HG02642 (cell line): ENCODE measurements at regions not wholly inside any gene's neighbourhood (a gene's known extent, or its start where the extent isn't known, plus 50 kb on each side); places are given as distances from the start of the nearest gene placed in this dataset.
A peak's percentile ranks its signal among the peaks of the same experiment; 100 is the strongest.

Source experiments
- ATAC-seq: cut with Tn5 transposase; IDR thresholded peaks from one replicate; pipeline ENCODE4 v1.9.1; 2021; ENCODE audit warnings: mild to moderate bottlenecking; ENCODE audit not compliant: unreplicated experiment, poor library complexity

DNA sequence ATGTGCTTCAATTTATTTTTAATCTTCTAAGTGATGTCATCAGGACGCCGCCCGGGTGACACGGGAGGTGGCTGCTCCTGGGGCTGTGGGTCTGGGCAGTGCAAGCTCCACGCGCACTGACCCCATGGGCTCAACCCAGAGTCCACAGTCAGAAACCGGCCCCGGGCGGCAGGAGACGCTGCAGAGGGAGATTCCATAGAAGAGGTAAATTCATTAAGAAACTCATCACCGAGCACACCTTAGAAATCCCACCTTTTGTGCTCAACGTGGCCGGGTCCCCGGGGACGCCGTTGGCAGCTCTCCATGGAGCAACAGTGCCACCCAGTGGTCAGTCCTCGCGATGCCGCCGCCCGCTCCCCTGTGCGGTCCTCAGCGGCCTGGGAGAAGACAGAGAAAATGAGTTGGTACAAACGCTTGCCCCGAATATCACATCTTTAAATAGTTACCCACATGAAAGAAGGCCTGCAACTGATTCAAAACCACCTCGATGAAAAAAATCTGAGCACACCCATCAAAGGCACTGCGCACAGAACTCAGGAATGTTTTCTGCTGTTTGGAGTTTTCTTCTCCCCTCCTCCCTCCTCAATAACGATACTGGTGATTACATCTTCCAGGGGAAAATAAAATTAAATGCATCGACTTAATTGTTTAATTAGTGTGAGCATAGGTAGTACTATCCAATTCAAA, 92.6 kb downstream of the CMPK2 start:
- ATAC-seq, result peak; percentile 93

DNA sequence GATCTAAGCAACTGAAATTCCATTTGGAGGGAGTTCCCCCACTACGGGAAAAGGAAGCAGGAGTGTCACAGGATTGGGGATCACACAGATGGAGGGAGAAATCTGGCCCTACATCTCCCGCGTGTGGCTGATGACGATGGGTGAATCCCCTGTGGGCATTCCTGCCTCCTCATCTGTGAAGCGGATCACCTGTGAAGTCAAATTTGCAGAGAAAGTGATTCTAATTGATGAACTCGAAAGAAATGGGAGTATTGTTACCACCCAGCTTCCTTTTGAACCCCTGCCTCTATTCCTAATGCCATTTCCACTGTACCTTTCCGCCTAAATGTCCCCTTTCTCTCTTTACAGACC, 92.0 kb downstream of the CMPK2 start:
- ATAC-seq, result no peak

DNA sequence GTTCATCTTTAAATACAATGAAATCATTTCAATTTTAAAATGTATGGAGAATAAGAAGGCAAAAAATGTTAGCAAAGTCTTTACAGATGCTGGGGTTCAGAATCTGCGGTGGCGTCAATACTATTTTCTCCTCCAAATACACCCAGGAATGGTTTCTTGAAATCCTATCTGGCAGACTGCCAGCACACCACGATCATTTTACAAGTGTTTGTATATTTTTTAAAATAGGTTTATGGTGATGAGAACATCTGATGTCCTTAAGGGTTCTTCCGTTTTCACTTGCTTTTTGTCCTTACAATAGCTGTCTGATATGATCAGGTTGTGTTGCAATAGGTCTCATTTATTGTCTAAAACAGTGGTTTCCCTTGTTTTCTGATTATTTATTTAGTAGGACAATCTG, 89.6 kb downstream of the CMPK2 start:
- no peak for ATAC-seq

DNA sequence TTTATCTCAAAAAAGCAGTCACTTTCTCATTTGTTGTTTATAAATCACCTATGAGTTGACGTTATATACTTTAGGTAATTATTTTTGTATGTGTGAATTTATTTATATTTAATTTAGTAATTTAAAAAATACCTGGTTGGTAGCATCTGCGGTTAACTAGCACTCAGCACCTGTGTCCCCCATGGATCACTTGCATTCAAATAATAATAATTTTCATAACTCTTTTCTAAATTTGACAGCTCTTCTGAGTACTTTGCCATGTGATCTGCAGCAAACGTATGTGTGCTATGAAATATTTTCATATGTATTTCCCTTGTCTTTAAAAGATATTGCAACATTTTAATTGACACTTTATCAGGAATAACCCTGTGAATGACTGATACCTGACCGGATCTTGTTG, 88.1 kb downstream of the CMPK2 start:
- ATAC-seq, result no peak

DNA sequence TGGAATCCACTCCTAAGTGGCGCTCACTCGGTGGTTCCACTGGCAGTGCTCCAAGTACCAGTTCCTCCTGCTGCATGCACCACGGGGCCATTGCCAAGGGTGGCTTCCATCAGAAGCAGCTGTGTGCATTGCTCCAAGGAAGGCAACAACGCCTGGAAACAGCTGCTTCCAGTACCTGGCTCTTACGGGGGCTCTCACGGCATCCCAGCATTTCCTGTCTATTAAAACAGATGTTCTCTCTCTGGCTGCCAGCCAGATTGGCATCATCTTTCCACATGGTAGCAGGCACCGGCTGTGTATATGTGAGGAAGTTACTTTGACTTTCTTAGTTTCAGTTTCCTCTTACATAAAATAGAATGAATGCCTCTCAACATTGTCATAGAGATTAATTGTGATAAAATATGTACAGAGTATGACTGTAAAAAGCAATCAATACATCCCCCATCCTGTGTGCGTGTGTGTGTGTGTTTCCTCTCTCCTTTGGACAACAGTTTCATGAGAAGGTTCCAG, 84.9 kb downstream of the CMPK2 start:
- ATAC-seq, result peak; percentile 75

DNA sequence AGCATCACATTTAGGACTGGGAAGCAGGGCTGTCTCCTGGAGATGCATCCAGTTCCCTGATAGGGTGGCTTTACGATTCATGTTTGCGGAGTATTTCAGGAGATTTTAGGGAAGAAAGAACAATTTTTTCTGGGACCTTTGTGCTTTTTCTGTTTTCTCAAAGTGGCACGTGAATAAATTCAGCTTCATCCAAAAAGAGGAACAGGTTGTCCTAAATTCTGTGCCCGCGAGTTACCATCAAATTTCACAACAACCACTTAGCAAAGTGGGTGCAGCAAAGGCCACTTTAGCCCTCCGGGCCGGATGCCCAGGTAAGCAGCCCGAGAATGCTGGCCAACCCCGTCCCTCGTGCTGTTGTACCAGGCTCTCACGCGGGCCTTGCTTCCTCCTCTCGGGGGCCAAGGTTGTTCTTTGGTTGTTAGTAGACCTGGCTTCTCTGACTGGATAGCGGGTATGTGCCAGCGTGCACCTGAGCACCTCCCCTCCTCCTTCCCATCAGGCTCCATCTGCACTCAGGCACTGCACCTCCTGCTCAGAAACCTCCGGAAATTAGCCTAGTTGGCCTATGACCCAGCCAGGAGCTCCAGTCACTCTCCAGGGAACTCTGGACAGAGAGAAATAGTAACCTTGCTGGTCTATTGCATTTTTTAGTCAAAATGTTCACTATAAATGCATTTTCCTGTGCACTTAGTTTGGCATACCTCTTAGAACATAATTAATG, 83.0 kb downstream of the CMPK2 start:
- ATAC-seq, result no peak

DNA sequence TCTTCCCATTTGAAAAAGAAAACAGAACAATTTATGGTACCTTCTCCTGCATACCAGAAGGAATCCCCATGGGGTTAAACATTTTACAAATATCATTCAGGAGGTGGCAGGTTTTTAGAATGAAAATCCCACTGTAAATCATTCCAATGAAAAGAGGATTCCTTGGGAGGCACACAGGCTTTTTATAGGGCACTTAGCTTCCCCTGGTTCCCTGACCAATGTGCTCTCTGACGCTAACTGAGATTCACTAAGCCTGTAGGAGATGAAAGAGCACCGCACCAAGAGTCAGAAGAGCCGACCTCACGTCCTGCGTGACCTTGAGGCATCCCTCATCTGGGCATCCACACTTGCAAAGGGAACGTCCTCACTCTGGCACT, 82.5 kb downstream of the CMPK2 start:
- no peak for ATAC-seq

DNA sequence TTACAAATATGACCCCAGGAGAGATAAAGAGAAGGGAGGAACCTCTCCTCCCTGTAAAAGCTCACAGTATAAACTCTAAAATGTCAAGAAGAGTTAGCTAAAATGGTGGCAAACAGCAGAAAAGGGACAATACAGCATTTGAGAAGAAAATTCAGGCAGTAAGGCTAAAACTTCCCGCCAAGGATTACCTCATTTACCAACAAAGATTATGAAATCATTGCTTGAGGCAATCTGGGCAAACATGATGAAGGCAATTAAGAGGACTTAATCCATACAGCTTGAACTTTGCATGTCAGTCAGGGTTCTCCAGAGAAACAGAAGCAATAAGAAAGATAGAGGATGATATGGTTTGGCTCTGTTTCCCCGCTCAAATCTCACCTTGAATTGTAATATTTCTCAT, 81.4 kb downstream of the CMPK2 start:
- no peak for ATAC-seq

DNA sequence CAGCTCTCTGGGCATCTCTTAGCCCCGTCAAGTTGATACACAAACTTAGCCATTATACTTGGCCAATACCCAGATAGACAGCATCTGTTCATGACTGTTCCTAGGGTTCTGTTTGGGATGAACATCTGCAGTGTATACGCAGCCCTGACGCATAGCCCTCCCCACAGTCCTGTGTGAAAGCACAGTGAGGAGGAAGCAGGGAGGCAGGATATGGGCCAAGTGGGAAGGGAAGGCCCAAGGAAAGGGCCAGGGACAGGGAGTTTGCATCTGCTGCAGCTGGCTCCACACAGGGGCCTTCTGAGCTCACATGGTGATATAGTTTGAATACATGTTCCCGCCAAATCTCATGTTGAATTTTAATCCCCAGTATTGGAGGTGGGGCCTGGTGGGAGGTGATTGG, 80.2 kb downstream of the CMPK2 start:
- no peak for ATAC-seq

DNA sequence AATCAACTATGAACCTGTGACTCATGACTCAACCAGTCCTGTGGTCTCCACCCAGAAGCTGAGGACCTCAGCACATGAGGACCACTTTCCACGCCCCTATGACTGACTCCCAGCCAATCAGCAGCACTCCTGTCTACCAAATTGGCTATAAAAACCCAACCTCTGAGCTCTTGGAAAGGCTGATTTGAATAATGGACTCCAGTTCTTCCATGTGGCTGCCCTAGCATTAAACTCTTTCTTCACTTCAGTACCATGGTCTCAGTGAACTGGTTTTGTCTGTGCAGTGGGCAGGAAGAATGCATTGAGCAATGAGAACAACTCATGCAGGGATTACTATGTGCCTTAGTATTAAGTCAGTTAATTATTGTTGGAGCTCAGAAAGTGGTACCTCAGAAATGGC, 78.3 kb downstream of the CMPK2 start:
- ATAC-seq, result no peak

DNA sequence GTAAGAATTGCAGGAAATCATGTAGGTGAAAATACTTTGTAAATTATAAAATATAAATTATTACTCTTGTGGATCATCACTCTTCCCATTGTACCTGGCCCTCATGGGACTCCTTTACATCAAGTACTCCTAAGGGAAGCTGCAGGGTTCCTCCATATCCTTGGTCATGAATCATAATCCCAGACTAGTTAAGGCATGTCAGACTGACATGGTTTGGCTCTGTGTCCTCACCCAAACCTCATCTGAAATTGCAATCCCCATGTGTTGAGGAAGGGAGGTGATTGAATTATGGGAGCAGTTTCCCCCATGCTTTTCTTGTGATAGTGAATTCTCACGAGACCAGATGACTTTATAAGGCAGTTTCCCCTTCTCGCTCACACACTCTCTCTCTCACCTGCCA, 77.1 kb downstream of the CMPK2 start:
- ATAC-seq, result no peak

DNA sequence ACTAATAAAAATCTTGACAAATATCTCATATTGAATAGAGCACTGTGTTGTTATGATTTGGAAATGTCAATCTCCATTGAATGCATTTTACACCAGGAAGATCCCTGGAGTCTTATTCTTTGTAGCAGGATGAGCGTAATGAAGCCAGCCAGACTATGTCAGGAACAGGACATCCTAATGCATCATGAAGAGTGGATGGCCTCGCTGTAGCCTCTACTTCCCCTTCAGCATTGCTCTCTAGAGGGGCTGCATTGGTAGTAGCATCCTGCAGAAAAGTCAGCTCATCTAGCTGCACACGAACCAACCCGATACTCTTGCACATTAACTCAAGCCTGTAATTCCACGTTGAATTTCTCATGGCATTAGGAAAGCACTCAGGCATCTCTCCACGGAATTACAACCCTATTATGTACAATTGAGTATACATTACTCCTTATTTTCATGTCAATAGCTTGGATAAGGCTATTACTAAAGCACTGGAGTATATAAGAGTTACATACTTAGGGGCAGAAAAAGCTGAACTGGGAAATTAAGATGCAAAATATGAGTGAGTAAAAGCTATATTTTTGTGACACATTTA, 76.1 kb downstream of the CMPK2 start:
- no peak for ATAC-seq

DNA sequence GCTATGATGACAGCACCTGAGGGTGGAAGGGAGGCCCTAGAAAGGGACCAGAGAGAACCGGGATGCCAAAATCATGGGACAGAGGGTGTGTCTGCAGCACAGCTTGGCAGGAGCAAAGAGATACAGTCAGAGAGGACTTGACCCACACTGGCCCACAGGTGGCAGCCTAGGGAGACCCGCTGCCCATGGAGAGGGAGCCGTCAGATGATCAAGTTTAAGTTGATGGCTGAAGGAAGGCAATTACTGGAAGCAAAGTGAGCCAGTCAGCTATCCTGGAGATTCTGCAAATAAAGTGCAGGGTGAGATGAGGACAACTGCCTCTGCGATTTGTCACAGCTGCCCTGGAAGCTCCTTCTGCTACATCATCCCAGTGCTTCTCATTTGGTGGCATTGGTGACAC, 74.0 kb downstream of the CMPK2 start:
- ATAC-seq, result no peak

DNA sequence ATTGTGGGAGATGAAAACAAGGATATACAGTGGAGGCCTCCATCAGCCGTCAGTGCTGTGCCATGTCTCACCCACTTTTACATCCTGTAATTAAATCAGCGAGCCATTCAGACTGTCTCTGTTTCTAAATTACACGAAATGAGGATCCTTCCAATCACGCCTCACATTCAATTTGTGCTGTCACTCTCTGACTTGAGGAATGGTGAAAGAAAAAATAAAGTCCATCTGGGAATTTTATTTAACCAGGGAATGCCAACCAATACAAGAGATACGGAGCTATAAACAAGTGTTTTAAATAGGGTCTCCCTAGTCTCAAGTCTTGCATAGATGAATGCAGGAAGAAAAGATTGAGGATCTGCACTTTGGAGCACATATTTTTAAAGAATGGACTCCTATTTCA, 72.8 kb downstream of the CMPK2 start:
- ATAC-seq, result no peak

DNA sequence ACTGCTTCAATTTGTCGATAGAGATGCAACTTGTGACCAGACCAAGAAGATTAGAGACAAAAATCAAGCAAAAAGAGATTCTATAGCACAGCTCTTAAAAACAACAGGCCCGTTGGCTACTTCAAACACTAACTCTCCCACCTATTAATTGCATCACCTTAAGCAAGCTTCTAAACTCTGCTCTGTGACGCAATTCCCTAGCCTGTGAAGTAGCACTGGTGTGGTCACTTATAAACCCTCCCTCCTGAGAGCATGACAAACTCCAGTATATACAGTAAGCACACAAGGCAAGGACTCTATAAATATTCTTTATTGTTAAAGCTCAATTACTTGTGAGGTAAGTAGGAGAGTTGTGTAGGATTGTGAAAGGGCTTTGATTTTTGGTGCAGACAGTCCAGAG, 72.3 kb downstream of the CMPK2 start:
- no peak for ATAC-seq

DNA sequence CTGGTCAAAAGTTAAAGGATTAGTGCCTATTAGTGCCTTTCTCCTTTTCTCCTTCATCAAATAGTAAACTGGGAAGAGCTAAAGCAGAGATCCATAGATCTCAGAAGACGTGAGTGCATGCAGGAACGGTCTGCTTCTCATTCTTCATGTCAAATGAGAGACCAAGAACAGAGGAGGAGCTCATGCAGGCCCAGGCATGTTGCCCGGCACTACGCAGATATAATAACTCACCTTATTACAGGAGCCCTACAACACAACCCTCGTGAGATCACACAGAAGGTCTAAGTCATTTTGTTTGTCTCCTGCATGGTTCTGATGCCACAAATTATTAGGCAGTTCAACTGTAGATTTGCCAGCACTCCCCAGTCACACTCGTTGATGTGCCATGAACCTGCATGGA, 71.8 kb downstream of the CMPK2 start:
- ATAC-seq, result no peak

DNA sequence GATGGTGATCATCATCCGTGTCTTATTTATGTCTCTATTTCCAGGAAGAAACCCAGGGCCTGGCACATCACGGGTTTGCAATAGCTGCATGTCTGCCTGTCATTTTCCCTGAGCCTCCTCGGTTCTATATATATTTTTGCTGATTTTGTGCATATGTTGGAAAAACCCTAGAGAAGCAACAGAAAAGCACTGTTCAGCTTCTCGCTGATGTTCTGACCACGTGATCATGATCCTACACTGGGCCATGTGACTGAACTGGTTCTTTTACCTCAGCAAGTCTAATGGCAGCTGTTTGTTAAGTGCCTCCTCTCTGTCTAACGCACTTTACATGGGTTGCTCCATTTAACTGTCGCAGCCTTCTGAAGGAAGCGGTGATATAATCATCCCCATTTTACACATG, 71.3 kb downstream of the CMPK2 start:
- ATAC-seq, result no peak
